ENCODE measurements at regions not wholly inside any gene's neighbourhood (a gene's known extent, or its start where the extent isn't known, plus 50 kb on each side); places are given as distances from the start of the nearest gene placed in this dataset.

DNA sequence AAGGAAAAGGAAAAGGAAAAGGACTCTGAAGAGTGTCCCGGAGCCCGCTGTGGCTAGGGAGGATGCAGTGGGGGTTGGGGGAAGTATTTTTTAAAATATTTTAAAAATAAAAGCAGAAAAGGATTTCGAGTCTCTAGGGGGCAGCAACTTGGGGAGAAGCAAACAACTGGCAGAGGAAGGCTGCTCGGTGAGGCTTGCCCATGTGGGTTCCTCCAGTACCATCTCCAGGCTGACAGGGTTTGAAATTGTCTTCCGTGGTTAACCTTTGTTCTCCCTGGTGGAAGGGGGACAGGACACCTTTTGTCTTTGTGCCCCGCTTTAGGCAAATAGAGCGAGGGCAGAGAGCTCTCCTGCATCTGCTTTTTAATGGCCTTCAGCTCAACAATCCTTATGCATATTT lies 60.4 kb upstream of the SNX9 start:
- Mint-ChIP-seq H3K4me1 (ENCODE audit: unreplicated experiment) (peaks cover 35% of the 10 kb centered on the region), H3K36me3 (no peaks in the 10 kb centered on the region), H3K4me3 (peak overlapping the region; percentile 11), H3K27ac (peak overlapping the region; percentile 97), H3K9me3 (no peaks in the 10 kb centered on the region), H3K27me3 (no peaks in the 10 kb centered on the region)
- no peak for TF ChIP-seq CTCF (conservative IDR thresholded peaks at IDR 0.05)
- no peak for DNase-seq (ENCODE audit: extremely low spot score, unreplicated experiment)

- DNase-seq (ENCODE audit: extremely low spot score, unreplicated experiment): peak; percentile 76
- Mint-ChIP-seq H3K4me3 (peak overlapping the region; percentile 11), H3K9me3 (no peaks in the 10 kb centered on the region), H3K36me3 (no peaks in the 10 kb centered on the region), H3K27ac (peak overlapping the region; percentile 97), H3K27me3 (no peaks in the 10 kb centered on the region), H3K4me1 (ENCODE audit: unreplicated experiment) (peaks cover 35% of the 10 kb centered on the region)
- TF ChIP-seq CTCF (conservative IDR thresholded peaks at IDR 0.05): no peak
Measured at GRCh38 chr6:157763129-157763903, 59.7 kb upstream of the SNX9 start.

- Mint-ChIP-seq H3K4me3 (no peak overlapping the region), H3K4me1 (ENCODE audit: unreplicated experiment) (peaks cover 35% of the 10 kb centered on the region), H3K9me3 (no peaks in the 10 kb centered on the region), H3K27me3 (no peaks in the 10 kb centered on the region), H3K36me3 (no peaks in the 10 kb centered on the region), H3K27ac (peak overlapping the region; percentile 97)
- no peak for TF ChIP-seq CTCF (conservative IDR thresholded peaks at IDR 0.05)
- no peak for DNase-seq (ENCODE audit: extremely low spot score, unreplicated experiment)
Measured at GRCh38 chr6:157763904-157764177, 59.2 kb upstream of the SNX9 start.

DNA sequence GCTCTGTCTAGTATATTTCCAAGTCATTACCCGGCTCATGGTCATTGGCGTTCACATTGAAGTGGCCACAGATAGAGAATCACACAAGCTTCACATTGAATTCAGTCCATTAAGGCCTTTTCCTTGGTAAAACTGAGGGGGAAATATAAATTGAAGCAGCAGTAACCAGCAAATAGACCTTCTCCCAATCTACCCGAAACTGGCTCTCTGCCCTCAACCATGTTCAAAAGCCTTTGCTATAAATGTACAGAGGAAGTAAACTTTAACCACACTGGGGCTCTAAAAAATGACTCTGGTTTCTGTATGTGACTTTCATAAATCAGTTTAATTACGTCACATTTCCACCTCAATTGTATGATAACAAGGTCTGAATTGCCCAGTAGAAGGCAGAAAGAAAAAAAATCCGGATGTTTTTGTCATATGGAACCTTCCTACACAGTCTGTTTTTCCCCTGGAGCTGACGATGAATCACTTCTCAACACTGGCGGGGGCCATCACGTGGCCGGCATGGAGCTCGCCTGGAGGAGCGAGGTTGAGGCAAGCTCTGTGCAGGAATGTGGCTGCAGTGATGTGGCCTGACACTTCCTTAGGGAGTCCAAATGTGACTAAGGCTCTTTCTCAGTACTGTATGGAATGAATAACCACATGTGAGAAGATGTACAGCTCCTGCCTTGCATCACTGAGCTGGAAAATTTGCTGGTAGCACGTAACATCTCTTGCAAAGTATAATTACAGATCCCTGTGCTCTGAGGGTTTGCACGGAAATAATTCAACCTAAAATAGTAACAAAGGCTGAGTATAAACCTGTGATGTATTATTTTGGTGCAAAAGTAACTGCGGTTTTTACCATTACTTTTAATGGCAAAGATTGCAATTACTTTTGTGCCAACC lies 58.6 kb upstream of the SNX9 start:
- Mint-ChIP-seq H3K9me3 (no peaks in the 10 kb centered on the region), H3K27ac (peak overlapping the region; percentile 97), H3K36me3 (no peaks in the 10 kb centered on the region), H3K4me3 (peak overlapping the region; percentile 59), H3K27me3 (no peaks in the 10 kb centered on the region), H3K4me1 (ENCODE audit: unreplicated experiment) (peaks cover 39% of the 10 kb centered on the region)
- TF ChIP-seq CTCF (conservative IDR thresholded peaks at IDR 0.05): no peak
- DNase-seq (ENCODE audit: extremely low spot score, unreplicated experiment): no peak

DNA sequence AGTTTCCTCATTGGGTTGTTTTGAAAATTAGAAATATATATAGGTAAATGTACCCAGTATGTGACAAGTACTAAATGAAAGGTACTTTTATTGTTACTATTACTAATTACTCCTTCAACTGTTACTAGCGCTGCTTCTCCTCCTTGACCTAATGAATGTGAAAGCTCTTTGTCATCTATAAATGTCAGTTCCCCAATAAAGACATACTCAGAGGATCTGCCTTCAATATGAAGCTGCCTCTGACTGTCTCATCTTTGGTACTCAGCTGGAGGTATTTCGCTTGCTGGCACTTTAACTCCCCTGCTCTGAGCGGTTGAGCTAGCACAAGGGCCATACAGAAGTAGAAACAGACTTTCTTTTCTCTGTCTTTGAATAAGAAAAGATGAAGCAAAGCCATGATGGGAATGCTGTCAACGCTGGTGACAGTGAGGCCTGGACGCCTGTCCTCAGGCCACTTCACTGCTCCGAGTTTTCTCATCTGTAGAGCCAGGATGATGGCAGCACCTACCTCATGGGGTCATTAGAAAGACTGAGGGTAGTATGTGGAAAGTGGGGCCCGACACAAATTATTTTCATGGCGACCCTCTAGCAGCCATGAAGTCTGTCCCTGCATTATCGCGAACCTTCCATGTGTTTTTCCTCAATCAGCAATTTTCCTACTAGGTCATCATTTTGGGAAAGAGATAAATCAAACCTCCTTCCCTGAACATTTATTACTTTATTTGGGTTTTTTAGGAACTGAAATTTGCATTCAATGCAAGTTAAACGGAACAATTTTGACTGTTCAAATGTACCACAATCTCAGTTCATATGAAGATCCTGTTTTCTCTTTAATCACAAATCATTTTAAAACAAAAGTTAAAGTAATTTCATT lies 55.9 kb upstream of the SNX9 start:
- no peak for TF ChIP-seq CTCF (conservative IDR thresholded peaks at IDR 0.05)
- no peaks in the 10 kb centered on the region for H3K27me3 Mint-ChIP-seq
- H3K9me3 Mint-ChIP-seq: no peaks in the 10 kb centered on the region
- H3K4me1 Mint-ChIP-seq (ENCODE audit: unreplicated experiment): peaks cover 34% of the 10 kb centered on the region
- no peaks in the 10 kb centered on the region for H3K36me3 Mint-ChIP-seq
- no peak overlapping the region for H3K27ac Mint-ChIP-seq
- no peak for DNase-seq (ENCODE audit: extremely low spot score, unreplicated experiment)
- no peak overlapping the region for H3K4me3 Mint-ChIP-seq
